Esophagus squamous epithelium (tissue), 4 donors: ENCODE measurements at regions not wholly inside any gene's neighbourhood (a gene's known extent, or its start where the extent isn't known, plus 50 kb on each side); places are given as distances from the start of the nearest gene placed in this dataset.

Source experiments
- CTCF ChIP-seq, 6 experiments: fragments of 450-650 bp in 4 of 6; fragments of 200-600 bp in 2 of 6; sonication (generic) in 2 of 6; IDR thresholded peaks; one replicate each; pipeline ENCODE4 v1.5.1; 2016 to 2019; ENCODE audit warnings: antibody characterized with exemption in 6 of 6, mild to moderate bottlenecking in 4 of 6, moderate library complexity in 4 of 6
- POLR2A ChIP-seq, 4 donors: fragments of 450-650 bp; IDR thresholded peaks; one replicate each; pipeline ENCODE4 v1.6.1; 2017; ENCODE audit warnings: antibody characterized with exemption in 4 of 4, mild to moderate bottlenecking in 4 of 4, moderate library complexity in 3 of 4

DNA sequence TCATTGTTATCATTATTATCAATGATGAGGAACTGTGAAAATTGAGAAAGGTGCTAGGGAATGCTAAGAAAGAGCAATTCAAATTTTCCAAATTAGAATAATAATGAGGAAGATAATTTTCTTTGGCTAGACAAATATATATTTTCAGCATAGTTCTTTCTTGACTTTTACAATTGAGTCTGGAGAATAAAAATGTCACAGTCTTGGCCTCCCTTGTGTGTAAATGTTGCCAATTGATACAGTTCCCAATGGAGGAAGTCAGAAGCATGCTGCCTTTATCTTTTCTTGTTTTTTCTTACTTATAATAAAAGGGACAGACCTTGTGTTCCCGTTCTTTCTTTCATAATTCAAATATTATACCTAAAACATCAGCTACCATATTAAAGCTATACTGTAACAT, 774.4 kb downstream of the SI start:
- TF ChIP-seq CTCF (IDR thresholded peaks at IDR 0.05) (no peak), POLR2A (IDR thresholded peaks at IDR 0.05) (no peak)
